ENCODE measurements at regions not wholly inside any gene's neighbourhood (a gene's known extent, or its start where the extent isn't known, plus 50 kb on each side); places are given as distances from the start of the nearest gene placed in this dataset.

- DNase-seq (ENCODE audit: extremely low spot score, insufficient read length, low read depth) (no peak), FAIRE-seq (no peak)
Observed at GRCh38 chr6:4403023-4403752, 267.8 kb upstream of the ECI2 start.

DNA sequence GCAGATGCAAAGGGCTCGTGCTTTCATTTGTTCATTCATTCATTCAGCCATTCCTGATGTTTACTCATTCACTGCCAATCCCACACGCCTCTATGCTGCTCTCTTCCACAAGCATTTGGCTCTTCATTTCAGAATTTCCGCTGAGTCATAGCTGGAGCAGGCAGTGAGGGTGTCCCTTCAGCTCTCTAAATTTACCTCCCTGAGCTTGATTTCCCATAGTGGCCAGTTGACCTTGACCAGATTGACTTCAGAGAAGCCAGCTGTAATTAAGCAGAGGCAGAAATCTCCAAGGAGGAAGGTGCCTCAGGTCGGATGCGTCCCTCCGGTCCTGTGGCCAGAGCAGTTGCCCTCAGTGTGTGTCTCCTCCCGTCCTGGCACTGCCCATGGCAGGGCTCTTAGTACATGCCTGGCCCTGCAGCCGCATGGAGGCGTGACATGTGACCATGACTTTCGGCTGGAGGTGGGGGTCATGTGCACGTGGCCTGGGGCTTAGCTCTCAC is 267.2 kb upstream of the ECI2 start:
- DNase-seq (ENCODE audit: extremely low spot score, insufficient read length, low read depth), result no peak
- FAIRE-seq, result no peak

DNA sequence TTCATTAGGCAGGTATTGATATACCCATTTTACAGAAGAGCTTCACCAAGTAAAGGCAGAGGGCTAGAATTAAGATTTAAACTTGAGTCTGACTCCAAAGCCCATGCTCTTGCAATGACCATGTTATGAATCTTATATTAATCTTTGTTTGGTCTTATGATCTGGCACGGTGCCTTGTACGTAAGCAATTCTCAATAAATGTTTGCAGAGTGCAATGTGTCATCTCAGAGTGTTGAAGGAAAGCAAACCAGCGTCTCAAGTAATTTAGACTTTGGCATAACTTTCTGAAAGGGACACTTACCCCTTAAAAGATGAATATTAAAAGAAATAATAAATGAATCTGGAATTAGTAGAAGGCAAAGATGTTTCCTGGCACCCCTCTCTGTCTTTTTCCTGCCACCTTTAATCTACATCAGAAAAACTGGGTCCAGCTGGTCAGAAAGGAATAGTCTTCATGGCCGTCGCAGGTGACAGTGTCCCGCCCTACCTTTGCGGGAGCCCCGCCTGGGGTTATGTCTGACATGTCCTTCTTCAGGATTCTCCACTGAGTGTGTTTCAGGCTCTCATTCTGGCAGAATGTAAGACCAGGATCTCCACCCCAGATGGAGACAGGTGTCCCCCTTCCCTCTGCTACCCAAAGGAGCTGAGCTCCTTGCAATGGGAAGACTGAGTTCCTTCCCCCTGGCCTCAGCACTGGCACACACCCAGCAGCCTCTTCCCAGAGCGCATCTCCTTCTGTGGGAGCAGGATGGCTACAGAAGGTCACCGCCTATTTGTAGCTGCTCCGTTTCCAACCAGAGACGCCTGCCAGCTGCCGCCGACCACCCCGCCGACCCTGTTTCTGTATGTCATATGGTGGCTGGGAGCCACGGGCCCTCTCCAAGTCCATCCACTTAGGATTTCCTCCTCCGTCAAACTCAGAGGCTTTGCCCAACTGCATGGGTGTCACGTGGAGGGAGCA is 266.3 kb upstream of the ECI2 start:
- FAIRE-seq, result no peak

DNA sequence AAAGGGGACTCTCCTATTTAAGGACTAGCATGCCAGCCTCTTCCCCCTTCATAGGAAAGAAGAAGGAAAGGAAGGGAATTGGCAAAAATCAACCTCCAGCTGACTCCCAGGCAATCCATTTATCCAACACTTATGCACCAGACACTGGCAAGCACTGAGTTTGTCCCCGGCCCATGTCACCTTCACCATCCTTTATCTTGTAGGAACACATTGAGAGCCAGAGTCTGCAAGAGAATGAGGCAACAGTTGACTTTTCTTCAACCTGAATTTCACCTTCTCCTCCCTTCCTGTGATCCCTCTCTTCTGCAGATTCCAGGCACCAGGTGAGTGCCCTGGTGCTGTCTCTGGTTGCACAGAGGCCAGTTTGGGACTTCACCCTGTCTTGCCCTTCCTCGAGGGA is 264.3 kb upstream of the ECI2 start:
- DNase-seq (ENCODE audit: extremely low spot score, insufficient read length, low read depth), result no peak
- no peak for FAIRE-seq

More for the DNA sequence above, 266.3 kb upstream of the ECI2 start:
- no peak for DNase-seq (ENCODE audit: extremely low spot score, insufficient read length, low read depth)

DNA sequence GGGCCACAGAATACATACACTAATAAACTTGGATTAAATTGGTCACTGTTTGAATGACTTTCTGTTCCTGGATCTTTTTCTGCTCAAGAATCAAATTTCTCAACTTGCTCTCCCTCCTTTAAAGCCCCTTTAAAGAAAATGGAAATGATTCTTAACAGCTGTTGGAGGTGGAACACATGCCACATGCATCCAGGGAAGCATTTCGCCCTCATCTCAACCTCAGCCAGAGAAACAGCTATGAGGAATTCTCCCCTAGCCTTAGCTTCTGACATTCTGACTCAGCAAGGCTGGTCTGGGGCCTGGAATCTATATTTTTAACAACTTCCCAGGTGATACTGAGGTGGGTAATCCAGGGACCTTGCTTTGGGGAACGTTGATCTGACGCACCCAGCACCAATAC is 263.4 kb upstream of the ECI2 start:
- FAIRE-seq, result no peak
- no peak for DNase-seq (ENCODE audit: extremely low spot score, insufficient read length, low read depth)

- DNase-seq (ENCODE audit: extremely low spot score, insufficient read length, low read depth) (no peak), FAIRE-seq (no peak)
Observed at GRCh38 chr6:4397307-4397706, 261.9 kb upstream of the ECI2 start.

DNA sequence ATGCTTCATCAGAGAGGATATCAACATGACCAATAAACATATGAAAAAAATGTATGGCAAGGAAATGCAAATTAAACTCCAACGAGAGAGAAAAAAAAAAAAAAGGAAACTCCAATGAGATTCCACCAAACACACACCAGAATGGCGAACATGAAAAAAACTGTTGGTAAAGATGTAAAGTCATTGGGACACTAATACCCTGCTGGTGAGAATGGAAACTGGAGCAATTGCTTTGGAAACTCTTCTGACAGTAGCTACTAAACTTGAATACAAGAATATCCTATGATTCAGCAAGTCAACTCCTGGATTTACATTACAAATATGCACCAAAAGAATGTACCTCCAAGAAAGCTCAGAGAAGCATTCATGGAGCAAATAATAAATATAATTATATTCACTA is 260.7 kb upstream of the ECI2 start:
- DNase-seq (ENCODE audit: extremely low spot score, insufficient read length, low read depth) (no peak), FAIRE-seq (no peak)

DNA sequence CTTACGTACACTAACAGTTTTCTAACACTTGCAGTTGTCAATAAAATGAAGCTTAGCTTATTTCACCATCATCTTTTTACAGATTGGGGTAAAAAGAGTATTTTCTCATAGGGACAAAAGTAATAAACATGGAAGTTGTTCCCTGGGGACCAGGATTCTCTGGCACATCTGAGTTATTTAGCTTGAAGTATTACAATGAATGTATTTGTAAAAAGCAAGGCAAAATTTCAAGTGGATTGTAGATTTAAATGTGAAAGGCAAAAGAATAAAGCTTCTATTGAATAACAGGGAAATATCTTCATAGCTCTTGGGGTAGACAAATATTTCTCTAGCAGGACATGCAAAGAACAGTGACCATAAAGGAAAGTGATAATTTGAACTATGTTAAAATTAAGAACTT is 260.0 kb upstream of the ECI2 start:
- DNase-seq (ENCODE audit: extremely low spot score, insufficient read length, low read depth) (no peak), FAIRE-seq (no peak)

DNA sequence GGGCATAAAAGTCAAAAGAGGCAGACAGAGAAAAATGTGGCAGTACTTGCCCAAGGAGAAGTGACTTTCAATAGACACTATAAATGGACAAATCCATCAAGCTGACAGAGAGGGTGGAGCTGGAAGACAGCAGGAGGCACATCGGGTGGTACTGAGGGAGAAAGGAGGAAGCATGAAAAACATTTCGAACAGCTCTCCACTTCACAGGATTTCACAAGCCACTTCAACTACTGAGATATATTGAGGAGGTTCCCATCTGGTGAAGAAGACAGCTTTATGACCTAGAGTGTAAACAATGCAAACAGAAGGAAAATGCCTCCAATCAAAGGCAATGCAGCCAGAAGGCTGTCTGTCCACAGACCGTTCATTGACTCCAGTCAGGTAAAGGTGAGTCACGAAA is 259.4 kb upstream of the ECI2 start:
- no peak for DNase-seq (ENCODE audit: extremely low spot score, insufficient read length, low read depth)

GRCh38 chr6:4388675-4389074 is 253.3 kb upstream of the ECI2 start:
- DNase-seq (ENCODE audit: extremely low spot score, insufficient read length, low read depth) (no peak), FAIRE-seq (no peak)

More for the DNA sequence above, 259.4 kb upstream of the ECI2 start:
- no peak for FAIRE-seq

DNA sequence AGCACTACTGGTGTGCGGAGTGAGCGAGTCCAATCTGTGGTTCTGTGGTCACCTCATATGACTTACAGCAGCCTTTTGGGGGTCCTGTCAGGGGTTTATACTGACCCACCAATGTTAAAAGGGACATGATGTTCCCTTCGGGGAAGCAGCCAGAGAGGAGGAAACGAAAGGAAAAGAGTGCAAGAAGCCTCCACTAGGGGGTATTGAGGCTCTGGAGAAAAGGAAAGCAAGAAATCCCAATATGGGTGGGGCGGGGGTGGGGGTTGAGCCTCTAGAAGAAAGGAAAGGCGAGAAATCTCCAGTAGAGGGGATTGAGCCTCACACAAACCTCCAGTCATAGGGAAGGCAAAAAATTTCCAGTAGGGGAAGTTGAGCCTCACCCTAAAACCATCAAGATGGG is 249.3 kb upstream of the ECI2 start:
- DNase-seq (ENCODE audit: extremely low spot score, insufficient read length, low read depth), result no peak
- FAIRE-seq, result no peak

DNA sequence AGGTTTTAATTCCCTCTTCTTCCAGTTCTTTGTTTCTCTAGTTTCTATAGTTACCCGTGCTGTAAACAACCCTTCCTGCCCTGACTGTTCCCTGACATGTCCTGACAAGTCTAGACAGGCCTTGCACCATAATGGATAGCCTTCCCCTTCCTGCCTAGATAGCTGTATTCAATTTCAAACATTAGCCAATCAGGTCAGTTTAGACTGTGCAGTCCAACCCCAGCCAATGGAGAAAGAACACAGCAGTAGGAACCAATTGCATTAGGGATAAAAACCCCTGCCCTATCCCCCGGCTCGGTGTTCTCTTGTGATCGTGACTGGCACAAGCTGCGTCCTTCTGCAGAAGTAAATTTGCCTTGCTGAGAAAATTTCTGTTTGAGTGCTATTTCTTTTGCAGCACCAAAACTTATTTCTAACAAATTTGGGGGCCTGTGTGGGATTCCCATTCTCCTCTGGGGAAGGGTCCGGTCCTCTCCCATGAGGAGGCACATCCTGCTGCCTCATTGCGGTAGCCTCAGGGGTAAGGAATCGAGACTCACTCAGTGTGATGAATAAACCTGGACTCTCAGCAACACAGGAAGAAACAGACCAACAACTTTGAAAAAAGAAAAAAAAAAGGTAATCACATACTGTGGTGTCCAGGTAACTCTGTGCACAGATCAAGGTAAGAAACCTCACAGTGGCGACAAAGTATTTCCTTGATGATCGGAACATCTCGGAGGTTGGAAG is 248.7 kb upstream of the ECI2 start:
- FAIRE-seq, result no peak
- DNase-seq (ENCODE audit: extremely low spot score, insufficient read length, low read depth), result no peak

DNA sequence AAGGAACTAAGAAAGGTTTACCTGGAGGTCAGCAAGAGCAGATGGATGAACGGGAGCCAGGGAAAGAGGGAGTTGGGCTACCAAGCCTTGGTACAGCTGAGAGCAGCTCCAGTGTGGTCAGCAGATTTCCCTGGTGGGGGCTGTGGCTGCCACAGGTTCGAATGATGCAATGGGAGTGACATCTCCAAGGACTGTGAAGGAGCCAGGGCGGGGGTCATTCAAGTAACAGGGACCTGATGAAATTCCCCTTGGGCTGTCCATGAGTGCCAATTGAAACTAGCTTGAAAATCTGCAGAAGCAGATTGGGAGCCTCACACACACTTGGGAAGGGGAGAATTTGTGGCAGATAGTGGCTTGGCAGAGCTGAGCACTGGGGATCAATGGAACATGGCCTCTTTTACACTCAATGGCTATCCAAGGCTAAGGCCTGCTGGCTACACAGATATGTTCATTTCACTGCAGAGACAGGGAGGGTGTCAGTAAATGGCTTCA is 247.0 kb upstream of the ECI2 start:
- no peak for DNase-seq (ENCODE audit: extremely low spot score, insufficient read length, low read depth)

GRCh38 chr6:4381381-4381780 is 246.0 kb upstream of the ECI2 start:
- FAIRE-seq (no peak), DNase-seq (ENCODE audit: extremely low spot score, insufficient read length, low read depth) (no peak)

More for the DNA sequence above, 247.0 kb upstream of the ECI2 start:
- FAIRE-seq, result no peak

DNA sequence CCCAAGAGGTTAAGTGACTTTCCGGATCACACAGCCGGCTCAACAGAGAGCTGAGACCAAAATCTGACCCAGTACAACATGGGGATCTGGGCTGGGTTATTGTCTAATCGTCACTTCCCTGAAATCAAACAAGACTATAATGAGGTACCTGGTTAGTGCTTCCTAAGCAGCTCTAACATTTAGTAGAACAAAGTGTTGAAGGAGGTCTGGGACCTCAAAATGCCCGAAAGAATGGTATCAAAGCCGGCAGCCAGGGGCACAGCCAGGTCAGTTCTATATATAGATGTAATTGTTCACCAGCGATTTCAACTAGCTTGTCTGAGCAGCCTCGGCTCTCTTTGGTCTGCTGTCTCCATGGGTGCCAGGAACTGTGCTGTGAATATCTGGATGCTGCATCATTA is 245.5 kb upstream of the ECI2 start:
- DNase-seq (ENCODE audit: extremely low spot score, insufficient read length, low read depth), result no peak
- FAIRE-seq, result no peak

- FAIRE-seq (no peak), DNase-seq (ENCODE audit: extremely low spot score, insufficient read length, low read depth) (no peak)
Observed at GRCh38 chr6:4379958-4380357, 244.6 kb upstream of the ECI2 start.

GRCh38 chr6:4378319-4378996 is 243.1 kb upstream of the ECI2 start:
- FAIRE-seq, result no peak
- no peak for DNase-seq (ENCODE audit: extremely low spot score, insufficient read length, low read depth)

GRCh38 chr6:4377603-4378002 is 242.2 kb upstream of the ECI2 start:
- no peak for DNase-seq (ENCODE audit: extremely low spot score, insufficient read length, low read depth)
- FAIRE-seq, result no peak

DNA sequence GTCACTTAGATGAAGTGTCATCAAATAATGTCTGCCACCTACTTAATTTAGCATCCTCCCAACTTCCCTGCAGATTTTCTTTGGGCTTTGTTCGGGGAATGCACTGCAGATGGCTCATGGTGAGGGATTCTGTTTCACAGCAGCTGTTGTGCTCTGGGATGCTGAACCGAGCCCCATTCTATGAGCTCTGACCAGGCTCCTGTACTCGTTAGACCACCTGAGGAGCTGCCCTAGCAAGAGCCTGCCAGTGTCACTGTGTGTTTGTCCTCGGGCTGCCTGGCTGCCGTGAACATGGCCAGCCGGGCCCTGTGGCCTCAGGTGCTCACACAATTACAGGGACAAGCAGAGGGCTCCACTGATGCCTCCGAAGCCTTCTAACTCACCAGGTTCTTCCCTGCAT is 238.8 kb upstream of the ECI2 start:
- no peak for FAIRE-seq
- no peak for DNase-seq (ENCODE audit: extremely low spot score, insufficient read length, low read depth)

DNA sequence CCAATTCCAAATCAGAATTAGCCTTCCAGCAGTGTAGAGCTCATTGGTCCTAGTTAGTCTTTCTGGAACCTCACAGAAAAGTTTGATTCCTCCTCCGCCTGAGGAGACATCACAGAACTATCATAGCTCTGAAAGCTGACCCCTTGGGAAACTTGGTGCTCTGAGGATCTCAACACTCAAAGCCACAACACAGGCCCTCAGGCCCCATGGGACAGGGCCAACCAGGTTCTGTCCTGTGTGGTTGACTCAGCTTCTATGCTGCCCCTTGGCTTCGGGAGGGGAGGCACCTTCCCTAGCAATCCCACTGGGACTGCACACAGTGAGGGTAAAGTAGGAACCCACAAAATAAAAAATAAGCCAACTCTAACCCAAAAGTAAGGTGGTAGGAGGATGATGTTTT is 237.5 kb upstream of the ECI2 start:
- DNase-seq (ENCODE audit: extremely low spot score, insufficient read length, low read depth), result no peak
- no peak for FAIRE-seq
